LNCaP clone FGC (cell line): ENCODE measurements at regions not wholly inside any gene's neighbourhood (a gene's known extent, or its start where the extent isn't known, plus 50 kb on each side); places are given as distances from the start of the nearest gene placed in this dataset.

Experiments used
- DNase-seq: peaks from one replicate; pipeline ENCODE4 v3.0.0-alpha.2; 2011; ENCODE audit warnings: low read depth
- H3K4me3 ChIP-seq: 2 replicates; pipeline ENCODE4 v1.5.1; 2011; ENCODE audit warnings: mild to moderate bottlenecking, low read depth, low read length, control low read depth
- TF ChIP-seq, protein P1 (sequence below): IDR thresholded peaks from 2 replicates; pipeline ENCODE4 v1.5.1; 2012; ENCODE audit warnings: mild to moderate bottlenecking; ENCODE audit not compliant: control insufficient read depth, insufficient read depth; ENCODE audit errors: extremely low read depth

DNA sequence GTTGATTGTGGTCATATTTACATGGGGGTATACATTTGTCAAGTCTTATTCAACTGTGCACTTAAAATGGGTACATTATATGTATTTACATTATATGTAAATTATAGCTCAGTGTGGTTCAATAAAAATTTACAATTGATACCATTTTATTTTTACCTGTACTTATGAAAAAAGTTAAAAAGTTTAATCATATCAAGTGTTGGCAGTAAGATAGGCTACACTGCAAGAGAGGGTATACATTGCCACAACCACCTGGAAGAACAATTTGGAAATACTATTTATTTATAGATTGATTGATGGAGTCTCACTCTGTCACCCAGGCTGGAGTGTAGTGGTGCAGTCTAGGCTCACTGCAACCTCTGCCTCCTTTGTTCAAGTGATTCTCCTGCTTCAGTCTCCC is 453.3 kb downstream of the XYLT1 start:
- H3K4me3 ChIP-seq: no peak overlapping the region
- no peak for DNase-seq
- TF ChIP-seq, protein P1, sequence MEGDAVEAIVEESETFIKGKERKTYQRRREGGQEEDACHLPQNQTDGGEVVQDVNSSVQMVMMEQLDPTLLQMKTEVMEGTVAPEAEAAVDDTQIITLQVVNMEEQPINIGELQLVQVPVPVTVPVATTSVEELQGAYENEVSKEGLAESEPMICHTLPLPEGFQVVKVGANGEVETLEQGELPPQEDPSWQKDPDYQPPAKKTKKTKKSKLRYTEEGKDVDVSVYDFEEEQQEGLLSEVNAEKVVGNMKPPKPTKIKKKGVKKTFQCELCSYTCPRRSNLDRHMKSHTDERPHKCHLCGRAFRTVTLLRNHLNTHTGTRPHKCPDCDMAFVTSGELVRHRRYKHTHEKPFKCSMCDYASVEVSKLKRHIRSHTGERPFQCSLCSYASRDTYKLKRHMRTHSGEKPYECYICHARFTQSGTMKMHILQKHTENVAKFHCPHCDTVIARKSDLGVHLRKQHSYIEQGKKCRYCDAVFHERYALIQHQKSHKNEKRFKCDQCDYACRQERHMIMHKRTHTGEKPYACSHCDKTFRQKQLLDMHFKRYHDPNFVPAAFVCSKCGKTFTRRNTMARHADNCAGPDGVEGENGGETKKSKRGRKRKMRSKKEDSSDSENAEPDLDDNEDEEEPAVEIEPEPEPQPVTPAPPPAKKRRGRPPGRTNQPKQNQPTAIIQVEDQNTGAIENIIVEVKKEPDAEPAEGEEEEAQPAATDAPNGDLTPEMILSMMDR: no peak

DNA sequence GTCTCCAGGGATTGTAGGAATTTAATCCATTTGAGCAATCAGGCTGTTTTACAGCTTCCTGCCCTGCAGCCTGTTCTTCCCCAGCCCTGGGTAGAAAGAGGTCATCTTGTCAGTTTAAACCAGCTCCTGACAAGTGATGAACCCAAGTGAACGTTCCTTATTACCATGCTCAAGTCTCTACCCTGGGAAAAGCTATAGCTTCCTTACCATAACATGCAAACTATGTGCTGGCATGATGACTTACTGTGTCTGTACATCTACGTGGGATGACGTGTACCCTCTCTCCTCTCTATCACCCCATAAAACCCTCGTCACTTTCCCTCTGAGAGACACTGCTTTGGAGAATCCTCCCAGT is 452.2 kb downstream of the XYLT1 start:
- DNase-seq: no peak
- TF ChIP-seq, protein P1: no peak
- H3K4me3 ChIP-seq: no peak overlapping the region

DNA sequence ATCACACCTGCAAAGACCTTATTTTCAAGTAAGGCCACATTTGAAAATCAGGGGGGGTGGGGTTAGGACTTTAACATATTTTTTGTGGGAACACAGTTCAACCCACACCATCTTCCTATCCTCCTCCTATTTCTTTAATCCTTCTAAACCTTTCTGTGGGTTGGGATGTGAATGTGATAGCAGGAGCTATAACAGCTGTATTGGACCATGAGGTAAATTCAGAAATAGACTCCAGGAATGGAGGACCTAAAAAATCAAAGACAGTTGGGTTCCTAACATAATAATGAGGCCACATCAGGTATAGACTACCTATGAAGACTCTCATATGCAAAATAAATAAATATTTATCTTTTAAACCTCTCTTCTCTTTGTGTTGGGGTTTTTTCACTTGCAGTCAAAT is 451.4 kb downstream of the XYLT1 start:
- TF ChIP-seq, protein P1: no peak
- H3K4me3 ChIP-seq: no peak overlapping the region
- DNase-seq: no peak

DNA sequence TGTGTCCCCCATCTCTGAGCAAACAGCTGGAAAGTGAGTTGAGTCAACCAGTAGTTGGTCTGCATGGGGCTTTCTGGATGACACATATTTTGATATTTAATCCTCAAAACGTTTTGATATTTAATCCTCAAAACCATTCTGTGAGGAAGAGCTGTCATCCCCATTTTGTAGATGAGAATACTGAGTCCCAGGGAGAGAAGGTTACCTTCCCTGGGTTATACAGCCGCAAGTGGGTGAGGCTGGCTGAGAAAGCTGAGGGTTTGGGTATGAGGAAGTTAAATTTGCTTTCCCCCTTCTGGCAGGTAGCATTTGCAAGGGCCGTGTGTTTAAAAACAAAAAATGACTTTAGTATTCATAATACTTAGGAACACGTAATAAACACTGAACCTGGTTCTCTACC is 447.2 kb downstream of the XYLT1 start:
- DNase-seq: no peak
- TF ChIP-seq, protein P1: no peak
- no peak overlapping the region for H3K4me3 ChIP-seq

DNA sequence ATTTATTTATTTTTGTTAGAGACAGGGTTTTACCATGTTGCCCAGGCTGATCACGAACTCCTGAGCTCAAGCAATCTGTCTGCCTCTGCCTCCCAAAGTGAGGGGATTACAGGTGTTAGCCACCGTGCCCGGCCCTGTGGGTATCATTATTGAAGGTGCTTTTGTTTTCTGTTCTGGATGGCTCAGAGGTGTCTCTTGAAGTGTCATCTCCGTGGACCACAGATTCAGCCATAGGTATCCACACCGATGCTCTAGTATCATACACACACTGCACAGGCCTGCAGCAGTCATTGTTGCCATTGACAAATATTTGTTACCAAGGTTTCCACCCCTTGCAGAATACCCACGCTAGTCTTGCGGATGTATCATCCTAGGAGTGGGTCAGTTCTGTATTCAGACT is 446.2 kb downstream of the XYLT1 start:
- no peak for DNase-seq
- no peak overlapping the region for H3K4me3 ChIP-seq
- TF ChIP-seq, protein P1: no peak

DNA sequence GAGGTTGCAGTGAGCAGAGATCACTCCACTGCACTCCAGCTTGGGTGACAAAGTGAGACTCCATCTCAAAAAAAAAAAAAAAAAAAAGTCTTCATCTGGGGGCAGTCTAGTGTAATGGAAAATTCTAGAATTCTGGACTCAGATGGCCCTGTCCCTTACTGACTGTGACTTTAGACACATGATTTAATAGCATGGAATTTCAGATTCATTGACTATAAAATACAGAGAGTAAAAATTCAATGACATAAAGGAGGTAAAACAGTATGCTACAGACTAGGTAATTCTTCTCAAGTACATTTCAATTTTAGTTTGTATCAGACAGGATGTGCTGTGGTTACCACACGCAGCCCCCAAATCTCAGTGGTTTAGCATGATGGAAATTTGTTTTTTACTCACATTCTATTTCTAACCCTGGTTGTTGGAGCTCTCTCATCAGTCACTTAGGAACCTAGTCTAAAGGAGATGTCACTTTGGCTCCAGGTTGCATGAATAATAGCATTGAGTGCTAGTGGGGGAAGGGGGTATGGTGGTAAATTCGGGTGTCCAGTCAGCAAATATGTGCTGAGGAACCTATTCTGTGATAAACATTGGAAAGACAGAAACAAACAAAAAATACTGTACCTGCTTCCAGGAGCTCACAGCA is 444.0 kb downstream of the XYLT1 start:
- DNase-seq: no peak
- no peak overlapping the region for H3K4me3 ChIP-seq
- TF ChIP-seq, protein P1: no peak

DNA sequence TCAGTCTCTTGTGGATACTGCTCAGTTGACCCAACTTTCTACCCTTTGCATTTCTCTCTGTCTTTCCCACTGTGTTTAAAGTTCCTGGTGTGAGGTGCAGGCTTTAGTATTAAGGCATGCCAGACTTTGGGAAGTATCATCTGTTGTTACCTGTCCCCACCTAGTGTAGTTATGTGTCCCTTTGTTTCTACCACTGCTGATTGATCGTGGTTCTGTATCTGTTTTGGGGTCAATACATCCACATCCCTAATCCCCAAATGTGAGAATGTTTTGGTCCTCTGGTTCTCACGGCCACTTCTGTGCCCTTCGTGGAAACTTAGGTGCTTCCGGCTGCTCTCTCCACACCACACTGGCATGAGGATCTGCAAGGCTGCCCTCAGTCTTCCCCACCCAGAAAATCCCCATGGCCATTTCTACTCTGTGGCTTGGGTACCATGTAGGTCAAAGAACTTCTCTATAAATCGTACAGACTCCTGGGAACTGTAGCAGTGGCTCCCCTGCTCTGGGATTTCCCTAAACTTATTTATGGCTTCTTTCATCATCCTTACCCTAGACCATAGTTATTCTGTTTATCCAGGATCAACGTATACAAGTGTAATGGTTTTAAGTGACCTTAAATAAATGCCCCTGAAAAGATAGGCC is 443.2 kb downstream of the XYLT1 start:
- no peak for DNase-seq
- TF ChIP-seq, protein P1: no peak
- no peak overlapping the region for H3K4me3 ChIP-seq
